MM.1S (cell line): ENCODE measurements at regions not wholly inside any gene's neighbourhood (a gene's known extent, or its start where the extent isn't known, plus 50 kb on each side); places are given as distances from the start of the nearest gene placed in this dataset.

Experiments
- DNase-seq: peaks from one replicate; pipeline ENCODE4 v3.0.0-alpha.2; 2015
- H2AFZ ChIP-seq: fragments of 300-600 bp; sonication (generic); 2 replicates; pipeline ENCODE4 v1.6.0; 2016; ENCODE audit warnings: antibody characterized with exemption, low read length
- H3F3A ChIP-seq: fragments of 300-600 bp; sonication (generic); 2 replicates; pipeline ENCODE4 v1.6.1; 2016; ENCODE audit warnings: mild to moderate bottlenecking, antibody characterized with exemption, low read length, moderate library complexity, mixed read lengths; ENCODE audit not compliant: insufficient read depth
- H3K27ac ChIP-seq: fragments of 300-600 bp; sonication (generic); 2 replicates; pipeline ENCODE4 v1.5.1; 2016; ENCODE audit warnings: mild to moderate bottlenecking, low read length
- H3K27me3 ChIP-seq: fragments of 300-600 bp; sonication (generic); replicated peaks from 2 replicates; pipeline ENCODE4 v1.6.0; 2016; ENCODE audit warnings: low read length; ENCODE audit not compliant: insufficient read depth
- H3K36me3 ChIP-seq: fragments of 300-600 bp; sonication (generic); replicated peaks from 2 replicates; pipeline ENCODE4 v1.6.1; 2016; ENCODE audit warnings: mild to moderate bottlenecking, low read length, mixed read lengths; ENCODE audit not compliant: insufficient read depth
- H3K4me1 ChIP-seq: fragments of 300-600 bp; sonication (generic); 2 replicates; pipeline ENCODE4 v1.6.1; 2016; ENCODE audit warnings: low read length, mixed read lengths
- H3K4me2 ChIP-seq: fragments of 300-600 bp; sonication (generic); 2 replicates; pipeline ENCODE4 v1.6.0; 2016; ENCODE audit warnings: low read depth, low read length
- H3K4me3 ChIP-seq: fragments of 300-600 bp; sonication (generic); 2 replicates; pipeline ENCODE4 v1.5.1; 2016; ENCODE audit warnings: low read length, mixed read lengths
- H3K79me2 ChIP-seq: fragments of 300-600 bp; sonication (generic); 2 replicates; pipeline ENCODE4 v1.6.1; 2016; ENCODE audit warnings: mixed run types, low read length, mixed read lengths
- H3K9ac ChIP-seq: fragments of 300-600 bp; sonication (generic); 2 replicates; pipeline ENCODE4 v1.6.1; 2016; ENCODE audit warnings: low read length, mixed read lengths
- H3K9me2 ChIP-seq: fragments of 300-600 bp; sonication (generic); replicated peaks from 2 replicates; pipeline ENCODE4 v1.6.1; 2016; ENCODE audit warnings: mild to moderate bottlenecking, low read length, mixed read lengths; ENCODE audit not compliant: insufficient read depth
- H3K9me3 ChIP-seq: fragments of 300-600 bp; sonication (generic); replicated peaks from 2 replicates; pipeline ENCODE4 v1.6.1; 2016; ENCODE audit warnings: mild to moderate bottlenecking, low read length, mixed read lengths; ENCODE audit not compliant: insufficient read depth
- H4K20me1 ChIP-seq: fragments of 300-600 bp; sonication (generic); 2 replicates; pipeline ENCODE4 v1.6.1; 2016; ENCODE audit warnings: mild to moderate bottlenecking, low read length, moderate library complexity, mixed read lengths; ENCODE audit not compliant: insufficient read depth
- EZH2 ChIP-seq: fragments of 300-600 bp; sonication (generic); optimal IDR thresholded peaks from 2 replicates; pipeline ENCODE3; 2017; ENCODE audit warnings: low read depth, mild to moderate bottlenecking, antibody characterized with exemption, low read length, mixed read lengths
- EZH2phosphoT487 ChIP-seq: fragments of 300-600 bp; sonication (generic); IDR thresholded peaks from 2 replicates; pipeline ENCODE4 v1.6.1; 2018; ENCODE audit warnings: antibody characterized with exemption, low read length
- TF ChIP-seq, protein P1 (sequence below): fragments of 300-600 bp; sonication (generic); IDR thresholded peaks from 2 replicates; pipeline ENCODE4 v1.5.1; 2016; ENCODE audit warnings: antibody characterized with exemption, low read length, mixed read lengths

DNA sequence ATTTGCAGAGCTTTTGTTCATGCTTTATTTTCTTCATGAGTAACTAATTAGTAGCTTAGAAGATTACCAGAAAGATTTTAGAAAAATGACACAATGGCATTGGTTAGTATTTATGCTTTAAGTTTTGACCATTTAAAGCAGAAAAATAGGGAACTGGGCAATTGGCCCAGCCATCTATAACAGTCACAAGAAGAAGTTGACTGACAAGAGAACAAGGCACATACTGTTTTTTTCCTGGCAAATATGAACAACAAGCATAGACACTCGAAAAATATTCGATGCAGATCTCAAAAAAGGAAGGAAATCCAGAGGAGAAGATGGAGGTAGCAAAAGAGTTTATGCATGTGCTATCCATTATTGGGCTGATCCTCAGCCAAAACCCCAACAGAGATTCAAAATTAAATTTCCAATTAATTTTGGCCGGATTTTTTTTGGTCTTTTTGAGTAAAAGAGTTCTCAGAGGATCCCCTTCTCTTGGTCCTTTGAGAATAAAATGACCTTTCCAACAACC, 200.8 kb upstream of the SLC35G4 start:
- no peak for TF ChIP-seq EZH2phosphoT487
- no peak for TF ChIP-seq EZH2
- TF ChIP-seq, protein P1, sequence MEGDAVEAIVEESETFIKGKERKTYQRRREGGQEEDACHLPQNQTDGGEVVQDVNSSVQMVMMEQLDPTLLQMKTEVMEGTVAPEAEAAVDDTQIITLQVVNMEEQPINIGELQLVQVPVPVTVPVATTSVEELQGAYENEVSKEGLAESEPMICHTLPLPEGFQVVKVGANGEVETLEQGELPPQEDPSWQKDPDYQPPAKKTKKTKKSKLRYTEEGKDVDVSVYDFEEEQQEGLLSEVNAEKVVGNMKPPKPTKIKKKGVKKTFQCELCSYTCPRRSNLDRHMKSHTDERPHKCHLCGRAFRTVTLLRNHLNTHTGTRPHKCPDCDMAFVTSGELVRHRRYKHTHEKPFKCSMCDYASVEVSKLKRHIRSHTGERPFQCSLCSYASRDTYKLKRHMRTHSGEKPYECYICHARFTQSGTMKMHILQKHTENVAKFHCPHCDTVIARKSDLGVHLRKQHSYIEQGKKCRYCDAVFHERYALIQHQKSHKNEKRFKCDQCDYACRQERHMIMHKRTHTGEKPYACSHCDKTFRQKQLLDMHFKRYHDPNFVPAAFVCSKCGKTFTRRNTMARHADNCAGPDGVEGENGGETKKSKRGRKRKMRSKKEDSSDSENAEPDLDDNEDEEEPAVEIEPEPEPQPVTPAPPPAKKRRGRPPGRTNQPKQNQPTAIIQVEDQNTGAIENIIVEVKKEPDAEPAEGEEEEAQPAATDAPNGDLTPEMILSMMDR, result no peak
- H4K20me1 ChIP-seq, result no peaks in the 10 kb centered on the region
- no peak for DNase-seq

DNA sequence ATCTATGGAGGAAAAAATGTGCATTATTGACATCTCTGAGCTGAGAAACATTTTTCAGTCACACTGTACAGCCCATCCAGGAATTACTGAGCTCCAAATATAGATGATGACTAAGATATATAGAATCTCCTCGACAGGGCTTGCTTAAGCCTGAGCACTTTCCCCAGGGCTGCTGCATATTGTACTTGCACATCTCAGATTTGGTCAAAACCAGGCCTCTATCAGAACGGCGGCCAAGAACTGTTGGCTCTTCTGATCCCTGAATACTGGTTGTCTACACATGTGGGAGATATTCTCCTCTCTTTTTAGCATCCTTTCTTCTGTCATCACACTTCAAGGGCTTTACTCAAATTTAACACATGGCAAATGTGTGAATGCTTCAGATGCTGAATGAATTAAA, 201.5 kb upstream of the SLC35G4 start:
- no peaks in the 10 kb centered on the region for H3F3A ChIP-seq
- no peak overlapping the region for H3K4me2 ChIP-seq

More for the DNA sequence above, 200.8 kb upstream of the SLC35G4 start:
- H3K9ac ChIP-seq, result no peak overlapping the region
- H3K9me2 ChIP-seq, result no peaks in the 10 kb centered on the region; the same call in 1 of the 2 replicates
- no peaks in the 10 kb centered on the region for H3K4me1 ChIP-seq
- no peaks in the 10 kb centered on the region for H3K9me3 ChIP-seq
- H3K27ac ChIP-seq, result no peak overlapping the region
- H3K4me3 ChIP-seq, result no peak overlapping the region
- H3K36me3 ChIP-seq, result no peaks in the 10 kb centered on the region
- no peaks in the 10 kb centered on the region for H3K79me2 ChIP-seq
- H2AFZ ChIP-seq, result no peak overlapping the region
- H3F3A ChIP-seq, result no peaks in the 10 kb centered on the region
- no peaks in the 10 kb centered on the region for H3K27me3 ChIP-seq
- no peak overlapping the region for H3K4me2 ChIP-seq

DNA sequence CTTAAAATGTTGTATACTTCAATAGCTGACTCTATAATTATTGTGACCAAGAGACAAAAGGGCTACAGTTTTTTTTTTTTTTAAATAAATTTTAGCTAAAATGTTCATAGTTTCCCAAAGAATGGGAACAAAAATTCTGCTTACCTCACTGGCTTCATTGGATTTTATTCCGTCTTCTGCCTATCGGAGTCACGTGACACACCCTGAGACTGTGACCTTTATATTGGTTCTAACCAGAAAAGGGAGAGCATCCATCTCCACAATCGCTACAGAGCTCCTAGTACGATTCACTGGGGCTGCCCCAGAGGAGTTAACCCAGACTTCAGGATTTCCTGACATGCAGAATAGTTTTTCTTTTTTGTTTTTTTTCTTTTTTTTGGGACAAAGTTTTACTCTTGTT, 203.6 kb upstream of the SLC35G4 start:
- H3K27ac ChIP-seq, result no peak overlapping the region
- H3F3A ChIP-seq, result no peaks in the 10 kb centered on the region
- no peak overlapping the region for H3K4me3 ChIP-seq
- no peak overlapping the region for H2AFZ ChIP-seq
- TF ChIP-seq, protein P1, result no peak
- TF ChIP-seq EZH2, result no peak
- no peak for TF ChIP-seq EZH2phosphoT487
- H3K36me3 ChIP-seq, result no peaks in the 10 kb centered on the region
- no peaks in the 10 kb centered on the region for H3K9me3 ChIP-seq
- no peaks in the 10 kb centered on the region for H3K27me3 ChIP-seq
- H3K4me1 ChIP-seq, result no peaks in the 10 kb centered on the region
- DNase-seq, result no peak
- no peak overlapping the region for H3K4me2 ChIP-seq
- H4K20me1 ChIP-seq, result no peaks in the 10 kb centered on the region
- H3K9ac ChIP-seq, result no peak overlapping the region
- no peaks in the 10 kb centered on the region; the same call in 1 of the 2 replicates for H3K9me2 ChIP-seq
- no peaks in the 10 kb centered on the region for H3K79me2 ChIP-seq

More for the DNA sequence above, 201.5 kb upstream of the SLC35G4 start:
- Histone ChIP-seq H3K9me3 (no peaks in the 10 kb centered on the region), H3K4me3 (no peak overlapping the region), H3K9me2 (no peaks in the 10 kb centered on the region; the same call in 1 of the 2 replicates), H3K4me1 (no peaks in the 10 kb centered on the region), H3K27me3 (no peaks in the 10 kb centered on the region), H4K20me1 (no peaks in the 10 kb centered on the region), H3K9ac (no peak overlapping the region), H3K27ac (no peak overlapping the region), H3K36me3 (no peaks in the 10 kb centered on the region), H2AFZ (no peak overlapping the region), H3K79me2 (no peaks in the 10 kb centered on the region)
- no peak for DNase-seq
- no peak for TF ChIP-seq EZH2phosphoT487
- TF ChIP-seq, protein P1, result no peak
- no peak for TF ChIP-seq EZH2
